H9 (cell line): ENCODE measurements at regions not wholly inside any gene's neighbourhood (a gene's known extent, or its start where the extent isn't known, plus 50 kb on each side); places are given as distances from the start of the nearest gene placed in this dataset.

Source experiments
- DNase-seq: peaks from one replicate; pipeline ENCODE4 v3.0.0-alpha.2; 2017
- H2AFZ ChIP-seq: one replicate; pipeline ENCODE4 v1.6.1; 2013; ENCODE audit warnings: mild to moderate bottlenecking, low read length, control low read depth, moderate library complexity
- H2AK5ac ChIP-seq: 2 replicates; pipeline ENCODE4 v1.6.1; 2013; ENCODE audit warnings: low read length, control low read depth, mixed read lengths; ENCODE audit not compliant: insufficient read length
- H2BK120ac ChIP-seq: one replicate; pipeline ENCODE4 v1.6.1; 2013; ENCODE audit warnings: low read depth, mild to moderate bottlenecking, low read length, control low read depth, inconsistent platforms; ENCODE audit not compliant: poor library complexity, severe bottlenecking
- H2BK12ac ChIP-seq: 2 replicates; pipeline ENCODE4 v1.6.1; 2013; ENCODE audit warnings: low read length, control low read depth, mixed read lengths, low read depth; ENCODE audit not compliant: insufficient read length
- H2BK15ac ChIP-seq: 2 replicates; pipeline ENCODE4 v1.6.1; 2013; ENCODE audit warnings: low read depth, low read length, control low read depth
- H2BK20ac ChIP-seq: one replicate; pipeline ENCODE4 v1.6.1; 2013; ENCODE audit warnings: low read depth, mild to moderate bottlenecking, low read length, control low read depth, inconsistent platforms; ENCODE audit not compliant: poor library complexity, severe bottlenecking
- H2BK5ac ChIP-seq: 2 replicates; pipeline ENCODE4 v1.6.1; 2013; ENCODE audit warnings: low read length, control low read depth, mixed read lengths; ENCODE audit not compliant: insufficient read length
- H3K14ac ChIP-seq: 2 replicates; pipeline ENCODE4 v1.6.1; 2013; ENCODE audit warnings: low read length, control low read depth; ENCODE audit not compliant: insufficient read depth
- H3K18ac ChIP-seq: 2 replicates; pipeline ENCODE4 v1.6.1; 2013; ENCODE audit warnings: low read depth, mild to moderate bottlenecking, mixed read lengths, low read length, control low read depth; ENCODE audit not compliant: insufficient read length
- H3K23ac ChIP-seq: 2 replicates; pipeline ENCODE4 v1.6.1; 2013; ENCODE audit warnings: low read length, control low read depth, mixed read lengths, low read depth; ENCODE audit not compliant: insufficient read length
- H3K23me2 ChIP-seq: 2 replicates; pipeline ENCODE4 v1.6.1; 2013; ENCODE audit warnings: low read depth, mild to moderate bottlenecking, mixed read lengths, low read length, control low read depth; ENCODE audit not compliant: insufficient read length, poor library complexity, severe bottlenecking
- H3K27ac ChIP-seq: 2 replicates; pipeline ENCODE4 v1.5.1; 2013; ENCODE audit warnings: low read length, control low read depth, mixed read lengths, low read depth; ENCODE audit not compliant: insufficient read length
- H3K27me3 ChIP-seq: 2 replicates; pipeline ENCODE4 v1.6.1; 2013; ENCODE audit warnings: low read length, control low read depth, inconsistent platforms; ENCODE audit not compliant: insufficient read depth
- H3K4ac ChIP-seq: 2 replicates; pipeline ENCODE4 v1.6.1; 2013; ENCODE audit warnings: low read depth, mild to moderate bottlenecking, control low read depth, inconsistent platforms, low read length, moderate library complexity
- H3K4me1 ChIP-seq: 2 replicates; pipeline ENCODE4 v1.6.1; 2013; ENCODE audit warnings: low read length, control low read depth, inconsistent platforms; ENCODE audit not compliant: insufficient read depth
- H3K4me2 ChIP-seq: 2 replicates; pipeline ENCODE4 v1.6.1; 2013; ENCODE audit warnings: low read length, control low read depth, mixed read lengths; ENCODE audit not compliant: insufficient read length, insufficient read depth
- H3K56ac ChIP-seq: 2 replicates; pipeline ENCODE4 v1.6.1; 2013; ENCODE audit warnings: low read depth, mild to moderate bottlenecking, mixed read lengths, low read length, control low read depth; ENCODE audit not compliant: insufficient read length
- H3K79me1 ChIP-seq: 2 replicates; pipeline ENCODE4 v1.6.1; 2013; ENCODE audit warnings: low read depth, mild to moderate bottlenecking, moderate library complexity, low read length, control low read depth, inconsistent platforms; ENCODE audit not compliant: insufficient read depth, poor library complexity, severe bottlenecking
- H3K79me2 ChIP-seq: 2 replicates; pipeline ENCODE4 v1.6.1; 2013; ENCODE audit warnings: low read length, control low read depth, inconsistent platforms; ENCODE audit not compliant: insufficient read depth
- H3K9ac ChIP-seq: 2 replicates; pipeline ENCODE4 v1.6.1; 2013; ENCODE audit warnings: low read length, control low read depth, mixed read lengths; ENCODE audit not compliant: insufficient read length; ENCODE audit errors: extremely low read depth
- H3K9me3 ChIP-seq: one replicate; pipeline ENCODE4 v1.6.1; 2013; ENCODE audit warnings: low read depth, low read length, inconsistent platforms; ENCODE audit not compliant: control insufficient read depth
- H3T11ph ChIP-seq: one replicate; pipeline ENCODE4 v1.6.1; 2013; ENCODE audit warnings: mild to moderate bottlenecking, low read length, control low read depth, inconsistent platforms
- H4K20me1 ChIP-seq: one replicate; pipeline ENCODE4 v1.6.1; 2013; ENCODE audit not compliant: control insufficient read depth, insufficient read length, insufficient read depth
- H4K5ac ChIP-seq: 2 replicates; pipeline ENCODE4 v1.6.1; 2013; ENCODE audit warnings: low read depth, mild to moderate bottlenecking, mixed read lengths, low read length, control low read depth; ENCODE audit not compliant: insufficient read length
- H4K8ac ChIP-seq: replicated peaks from 2 replicates; pipeline ENCODE4 v1.6.1; 2013; ENCODE audit warnings: low read length, control low read depth, mixed read lengths, low read depth; ENCODE audit not compliant: insufficient read length
- H4K91ac ChIP-seq: 2 replicates; pipeline ENCODE4 v1.6.1; 2013; ENCODE audit warnings: low read depth, mild to moderate bottlenecking, moderate library complexity, mixed read lengths, low read length, control low read depth; ENCODE audit not compliant: insufficient read length
- H3K27ac Mint-ChIP-seq, 3 experiments: 2 replicates in 2 of 3; 3 replicates in 1 of 3; pipeline ENCODE4 v1.8.0; 2020 to 2021; ENCODE audit warnings: mixed read lengths in 3 of 3, mild to moderate bottlenecking in 1 of 3, moderate library complexity in 1 of 3
- H3K27me3 Mint-ChIP-seq: 2 replicates; pipeline ENCODE4 v1.8.0; 2021; ENCODE audit warnings: low read depth, mild to moderate bottlenecking, moderate library complexity, mixed read lengths
- H3K36me3 Mint-ChIP-seq, 3 experiments: 2 replicates in 2 of 3; 3 replicates in 1 of 3; pipeline ENCODE4 v1.8.0; 2020 to 2021; ENCODE audit warnings: low read depth in 3 of 3, mixed read lengths in 3 of 3; ENCODE audit not compliant: insufficient read depth in 1 of 3
- H3K4me1 Mint-ChIP-seq, 2 experiments: 2 replicates each; pipeline ENCODE4 v1.8.0; 2020; ENCODE audit warnings: mixed read lengths in 2 of 2
- H3K4me3 Mint-ChIP-seq, 2 experiments: 2 replicates in 1 of 2; 3 replicates in 1 of 2; pipeline ENCODE4 v1.8.0; 2020 to 2021; ENCODE audit warnings: mild to moderate bottlenecking in 2 of 2, mixed read lengths in 2 of 2, moderate library complexity in 1 of 2
- H3K9me3 Mint-ChIP-seq, 2 experiments: 2 replicates in 1 of 2; 3 replicates in 1 of 2; pipeline ENCODE4 v1.8.0; 2020; ENCODE audit warnings: mild to moderate bottlenecking in 2 of 2, mixed read lengths in 2 of 2, moderate library complexity in 1 of 2
- WGBS: extraction: QIAGEN DNeasy Blood & Tissue Kit; methylation state at CpG from one replicate; pipeline ENCODE4 v1.1.7; 2013; ENCODE audit warnings: missing lambda C conversion rate, low lambda C conversion rate, mixed read lengths; ENCODE audit not compliant: insufficient read length; ENCODE audit errors: extremely low coverage; 5-methylcytosine and 5-hydroxymethylcytosine counted together
- TF ChIP-seq, protein P1 (sequence below): fragments of 200-600 bp; sonication (generic); conservative IDR thresholded peaks from 3 replicates; pipeline ENCODE4 v1.8.0; 2021; ENCODE audit warnings: antibody characterized with exemption, mild to moderate bottlenecking

DNA sequence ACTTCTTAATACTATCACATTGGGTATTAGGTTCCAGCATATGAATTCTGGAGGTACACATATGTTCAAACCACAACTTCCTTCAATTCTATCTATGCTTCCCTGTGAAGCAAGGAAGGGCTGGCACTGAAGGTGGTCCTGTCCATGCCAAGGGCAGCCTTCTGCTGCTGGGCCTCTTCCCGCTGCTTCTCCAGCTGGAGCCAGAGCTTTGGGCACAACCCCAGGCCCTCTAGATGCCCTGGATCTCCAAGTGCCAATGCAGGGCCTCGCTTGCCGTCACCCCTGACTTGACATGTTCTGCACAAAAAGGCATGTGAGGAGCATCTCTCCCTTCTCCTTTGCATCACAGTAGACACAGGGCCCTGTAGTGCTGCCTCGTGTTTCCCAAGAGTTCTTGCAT, 62.6 kb downstream of the STYXL2 start:
- no peaks in the 10 kb centered on the region for H3K9me3 ChIP-seq
- no peak overlapping the region for H3K4me2 ChIP-seq
- Mint-ChIP-seq H3K4me3 (no peak overlapping the region), H3K27ac (no peak overlapping the region), H3K27me3 (peaks cover 4% of the 10 kb centered on the region), H3K4me1 (peaks cover 33 to 42% of the 10 kb centered on the region in 2 experiments), H3K9me3 (peaks cover 3 to 5% of the 10 kb centered on the region in 2 experiments; a peak in 2 of 5 replicates), H3K36me3 (peaks cover 0 to 9% (median 8%) of the 10 kb centered on the region in 3 experiments; a peak in 3 of 7 replicates)
- peak overlapping the region; percentile 56; the same call in 1 of the 2 replicates for H3K14ac ChIP-seq
- no peaks in the 10 kb centered on the region for H3K79me1 ChIP-seq
- no peak overlapping the region for H4K8ac ChIP-seq
- H2BK20ac ChIP-seq = no peak overlapping the region
- no peak overlapping the region for H3K18ac ChIP-seq
- no peak overlapping the region for H3K56ac ChIP-seq
- WGBS = no CpG with 5 or more reads among the region's 4 CpGs
- H3K23ac ChIP-seq = no peak overlapping the region
- no peak overlapping the region for H2BK5ac ChIP-seq
- H3K23me2 ChIP-seq = no peaks in the 10 kb centered on the region
- H4K20me1 ChIP-seq = no peaks in the 10 kb centered on the region
- TF ChIP-seq, protein P1, sequence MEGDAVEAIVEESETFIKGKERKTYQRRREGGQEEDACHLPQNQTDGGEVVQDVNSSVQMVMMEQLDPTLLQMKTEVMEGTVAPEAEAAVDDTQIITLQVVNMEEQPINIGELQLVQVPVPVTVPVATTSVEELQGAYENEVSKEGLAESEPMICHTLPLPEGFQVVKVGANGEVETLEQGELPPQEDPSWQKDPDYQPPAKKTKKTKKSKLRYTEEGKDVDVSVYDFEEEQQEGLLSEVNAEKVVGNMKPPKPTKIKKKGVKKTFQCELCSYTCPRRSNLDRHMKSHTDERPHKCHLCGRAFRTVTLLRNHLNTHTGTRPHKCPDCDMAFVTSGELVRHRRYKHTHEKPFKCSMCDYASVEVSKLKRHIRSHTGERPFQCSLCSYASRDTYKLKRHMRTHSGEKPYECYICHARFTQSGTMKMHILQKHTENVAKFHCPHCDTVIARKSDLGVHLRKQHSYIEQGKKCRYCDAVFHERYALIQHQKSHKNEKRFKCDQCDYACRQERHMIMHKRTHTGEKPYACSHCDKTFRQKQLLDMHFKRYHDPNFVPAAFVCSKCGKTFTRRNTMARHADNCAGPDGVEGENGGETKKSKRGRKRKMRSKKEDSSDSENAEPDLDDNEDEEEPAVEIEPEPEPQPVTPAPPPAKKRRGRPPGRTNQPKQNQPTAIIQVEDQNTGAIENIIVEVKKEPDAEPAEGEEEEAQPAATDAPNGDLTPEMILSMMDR = no peak
- no peak overlapping the region for H3K4ac ChIP-seq
- H3K9ac ChIP-seq = no peak overlapping the region
- H4K91ac ChIP-seq = no peak overlapping the region
- no peak overlapping the region for H2BK15ac ChIP-seq
- H3K27ac ChIP-seq = no peak overlapping the region
- no peaks in the 10 kb centered on the region for H3K27me3 ChIP-seq
- H4K5ac ChIP-seq = no peak overlapping the region
- H2BK12ac ChIP-seq = no peak overlapping the region
- no peak for DNase-seq
- no peak overlapping the region for H3T11ph ChIP-seq
- peaks cover 13% of the 10 kb centered on the region for H3K4me1 ChIP-seq
- no peak overlapping the region for H2AK5ac ChIP-seq
- H3K79me2 ChIP-seq = no peaks in the 10 kb centered on the region
- H2AFZ ChIP-seq = no peak overlapping the region
- no peak overlapping the region for H2BK120ac ChIP-seq
